SK-N-SH treated with all-trans-retinoic acid at 6 μM for 48 hours (cell line): ENCODE measurements at regions not wholly inside any gene's neighbourhood (a gene's known extent, or its start where the extent isn't known, plus 50 kb on each side); places are given as distances from the start of the nearest gene placed in this dataset.

Experiments
- ATAC-seq: fragments of 200-7000 bp; cut with Tn5 transposase; 3 replicates; pipeline ENCODE4 v1.9.1; 2020; ENCODE audit warnings: mild to moderate bottlenecking, moderate library complexity
- ARNTL ChIP-seq: fragments of 450-650 bp; formaldehyde crosslinking; IDR thresholded peaks from 2 replicates; pipeline ENCODE4 v1.5.0; 2020; ENCODE audit warnings: low read depth, mild to moderate bottlenecking, moderate library complexity, borderline replicate concordance
- BACH2 ChIP-seq: fragments of 250-450 bp; sonication (Bioruptor Pico); IDR thresholded peaks from 2 replicates; pipeline ENCODE4 v1.9.0; 2021; ENCODE audit warnings: mild to moderate bottlenecking, borderline replicate concordance
- CSDC2 ChIP-seq: fragments of 250-450 bp; sonication (Bioruptor Pico); IDR thresholded peaks from 2 replicates; pipeline ENCODE4 v1.5.0; 2020; ENCODE audit warnings: mild to moderate bottlenecking, moderate library complexity
- CSRNP3 ChIP-seq: fragments of 250-450 bp; sonication (Bioruptor Pico); IDR thresholded peaks from 2 replicates; pipeline ENCODE4 v1.5.1; 2021; ENCODE audit warnings: mild to moderate bottlenecking, moderate library complexity
- ESRRG ChIP-seq: fragments of 250-450 bp; sonication (Bioruptor Pico); IDR thresholded peaks from 2 replicates; pipeline ENCODE4 v1.6.1; 2021; ENCODE audit warnings: mild to moderate bottlenecking
- ISL1 ChIP-seq: fragments of 250-450 bp; sonication (Bioruptor Pico); IDR thresholded peaks from 2 replicates; pipeline ENCODE4 v2.1.2; 2022; ENCODE audit warnings: mild to moderate bottlenecking, moderate library complexity
- OSR1 ChIP-seq: fragments of 250-450 bp; sonication (Bioruptor Pico); IDR thresholded peaks from 2 replicates; pipeline ENCODE4 v1.8.0; 2022; ENCODE audit warnings: moderate library complexity, mild to moderate bottlenecking, inconsistent platforms
- PATZ1 ChIP-seq: fragments of 250-450 bp; sonication (Bioruptor Pico); IDR thresholded peaks from 2 replicates; pipeline ENCODE4 v1.8.0; 2020; ENCODE audit warnings: mild to moderate bottlenecking, moderate library complexity, borderline replicate concordance
- POU6F1 ChIP-seq: fragments of 250-450 bp; sonication (Bioruptor Pico); IDR thresholded peaks from 2 replicates; pipeline ENCODE4 v1.8.0; 2021; ENCODE audit warnings: low read depth, mild to moderate bottlenecking, moderate library complexity, borderline replicate concordance
- PPARA ChIP-seq: fragments of 250-450 bp; sonication (Bioruptor Pico); IDR thresholded peaks from 2 replicates; pipeline ENCODE4 v1.5.0; 2020; ENCODE audit warnings: mild to moderate bottlenecking, borderline replicate concordance
- RARB ChIP-seq: fragments of 250-450 bp; sonication (Bioruptor Pico); IDR thresholded peaks from 2 replicates; pipeline ENCODE4 v1.8.0; 2021; ENCODE audit warnings: mild to moderate bottlenecking, moderate library complexity
- SNAI2 ChIP-seq: fragments of 250-450 bp; sonication (Bioruptor Pico); IDR thresholded peaks from 2 replicates; pipeline ENCODE4 v1.5.0; 2020; ENCODE audit warnings: mild to moderate bottlenecking, moderate library complexity
- TCF4 ChIP-seq: fragments of 250-450 bp; sonication (Bioruptor Pico); IDR thresholded peaks from 2 replicates; pipeline ENCODE4 v1.8.0; 2021; ENCODE audit warnings: mild to moderate bottlenecking, moderate library complexity, borderline replicate concordance
- TOX ChIP-seq: fragments of 250-450 bp; sonication (Bioruptor Pico); IDR thresholded peaks from 2 replicates; pipeline ENCODE4 v1.8.0; 2021; ENCODE audit warnings: mild to moderate bottlenecking, moderate library complexity, borderline replicate concordance
- TSHZ2 ChIP-seq: fragments of 250-450 bp; sonication (Bioruptor Pico); IDR thresholded peaks from 2 replicates; pipeline ENCODE4 v1.5.0; 2020; ENCODE audit warnings: mild to moderate bottlenecking, moderate library complexity
- ZC3H10 ChIP-seq: fragments of 250-450 bp; sonication (Bioruptor Pico); IDR thresholded peaks from 2 replicates; pipeline ENCODE4 v1.5.1; 2021; ENCODE audit warnings: mild to moderate bottlenecking, moderate library complexity
- ZFP3 ChIP-seq: fragments of 250-450 bp; sonication (Bioruptor Pico); IDR thresholded peaks from 2 replicates; pipeline ENCODE4 v1.5.0; 2020; ENCODE audit warnings: mild to moderate bottlenecking, moderate library complexity
- ZFP30 ChIP-seq: fragments of 450-650 bp; formaldehyde crosslinking; IDR thresholded peaks from 2 replicates; pipeline ENCODE4 v1.5.0; 2022; ENCODE audit warnings: mild to moderate bottlenecking, moderate library complexity
- ZNF565 ChIP-seq: fragments of 450-650 bp; formaldehyde crosslinking; conservative IDR thresholded peaks from 2 replicates; pipeline ENCODE4 v1.5.0; 2020; ENCODE audit warnings: low read depth, mild to moderate bottlenecking, moderate library complexity
- ZNF70 ChIP-seq: fragments of 450-650 bp; formaldehyde crosslinking; IDR thresholded peaks from 2 replicates; pipeline ENCODE4 v1.5.0; 2020; ENCODE audit warnings: mild to moderate bottlenecking, moderate library complexity
- ZNF8 ChIP-seq: fragments of 450-650 bp; formaldehyde crosslinking; IDR thresholded peaks from 2 replicates; pipeline ENCODE4 v1.5.0; 2020; ENCODE audit warnings: mild to moderate bottlenecking, moderate library complexity

GRCh38 chr4:75244325-75244724, 269.9 kb downstream of the RCHY1 start (continued):
- TF ChIP-seq ARNTL (no peak), CSRNP3 (no peak)

- TF ChIP-seq ESRRG (CRISPR knock-in tag) (no peak), SNAI2 (CRISPR knock-in tag) (no peak), TOX (CRISPR knock-in tag) (no peak), ISL1 (CRISPR knock-in tag) (no peak), OSR1 (CRISPR knock-in tag) (no peak), TCF4 (no peak), ZNF8 (CRISPR knock-in tag) (no peak), ZC3H10 (no peak), ZFP30 (CRISPR knock-in tag) (no peak), CSRNP3 (no peak), POU6F1 (CRISPR knock-in tag) (no peak), ARNTL (no peak), ZFP3 (CRISPR knock-in tag) (no peak), CSDC2 (CRISPR knock-in tag) (no peak)
- TF ChIP-seq, all 23 proteins: peak for 0
- no peak for ATAC-seq
Observed at GRCh38 chr4:75243570-75243969, 270.6 kb downstream of the RCHY1 start.

GRCh38 chr4:75235359-75235951, 278.7 kb downstream of the RCHY1 start:
- TF ChIP-seq TSHZ2: no peak
- TF ChIP-seq ARNTL: no peak
- no peak for TF ChIP-seq OSR1 (CRISPR knock-in tag)
- TF ChIP-seq CSRNP3: no peak
- TF ChIP-seq BACH2 (CRISPR knock-in tag): no peak
- TF ChIP-seq ZC3H10: no peak
- no peak for TF ChIP-seq TOX (CRISPR knock-in tag)
- no peak for TF ChIP-seq ZNF565 (CRISPR knock-in tag)
- TF ChIP-seq PPARA: no peak
- TF ChIP-seq ZFP30 (CRISPR knock-in tag): no peak
- TF ChIP-seq ISL1 (CRISPR knock-in tag): no peak
- no peak for TF ChIP-seq RARB (CRISPR knock-in tag)
- no peak for TF ChIP-seq ESRRG (CRISPR knock-in tag)
- no peak for ATAC-seq

GRCh38 chr4:75232546-75232945, 281.7 kb downstream of the RCHY1 start:
- no peak for ATAC-seq
- TF ChIP-seq PPARA: no peak
- TF ChIP-seq POU6F1 (CRISPR knock-in tag): no peak
- no peak for TF ChIP-seq ZNF70 (CRISPR knock-in tag)
- TF ChIP-seq PATZ1: no peak
- TF ChIP-seq TOX (CRISPR knock-in tag): no peak
- TF ChIP-seq ZNF565 (CRISPR knock-in tag): no peak
- TF ChIP-seq ZFP3 (CRISPR knock-in tag): no peak
